GM18858 (cell line): ENCODE measurements at regions not wholly inside any gene's neighbourhood (a gene's known extent, or its start where the extent isn't known, plus 50 kb on each side); places are given as distances from the start of the nearest gene placed in this dataset.
A peak's percentile ranks its signal among the peaks of the same experiment; 100 is the strongest.
"Not testable (repeated sequence)": the region's sequence is repeated elsewhere in the genome, so short reads cannot be mapped to it uniquely, and the experiment has no call there.

ENCODE experiments used
- ATAC-seq: cut with Tn5 transposase; IDR thresholded peaks from one replicate; pipeline ENCODE4 v1.9.1; 2021; ENCODE audit not compliant: unreplicated experiment

DNA sequence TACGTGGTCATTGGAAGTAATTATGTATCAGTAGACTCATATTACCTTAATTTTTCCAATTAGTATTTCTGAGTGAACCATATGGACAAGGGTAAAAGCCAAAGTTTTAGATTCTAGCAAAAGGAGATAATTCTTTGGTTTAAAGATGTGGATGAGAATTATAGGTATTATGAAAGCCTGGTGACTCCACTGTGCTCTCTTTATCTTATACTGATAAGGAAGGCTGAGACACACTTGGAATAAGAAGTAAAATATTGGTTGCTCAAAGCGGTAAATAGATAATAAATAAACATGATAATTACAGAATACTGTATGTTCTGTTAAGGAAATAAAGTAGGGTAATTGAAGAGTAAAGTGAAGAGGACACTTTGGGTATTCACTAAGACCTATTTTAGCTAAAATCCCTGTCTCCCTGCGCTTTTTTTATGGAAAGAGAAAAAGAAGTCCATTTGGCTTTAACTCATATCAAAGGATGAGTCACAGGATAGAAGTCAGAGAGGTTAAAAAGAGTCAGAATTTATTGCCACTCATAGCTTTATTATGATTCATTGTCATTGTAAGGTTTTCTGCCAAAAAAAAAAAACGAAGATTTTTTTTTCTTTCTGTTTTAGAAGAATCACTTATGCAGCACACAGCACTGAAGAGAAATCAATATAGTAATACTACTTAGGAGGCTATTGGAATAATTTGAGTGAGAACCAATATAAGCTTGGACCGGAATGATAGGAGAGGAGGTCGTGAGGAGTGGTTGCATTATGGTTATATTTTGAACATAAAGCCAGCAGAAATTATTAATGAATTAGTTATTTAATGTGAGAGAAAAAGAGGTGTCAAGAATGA, 2463.1 kb downstream of the ARAP2 start:
- ATAC-seq: no peak

DNA sequence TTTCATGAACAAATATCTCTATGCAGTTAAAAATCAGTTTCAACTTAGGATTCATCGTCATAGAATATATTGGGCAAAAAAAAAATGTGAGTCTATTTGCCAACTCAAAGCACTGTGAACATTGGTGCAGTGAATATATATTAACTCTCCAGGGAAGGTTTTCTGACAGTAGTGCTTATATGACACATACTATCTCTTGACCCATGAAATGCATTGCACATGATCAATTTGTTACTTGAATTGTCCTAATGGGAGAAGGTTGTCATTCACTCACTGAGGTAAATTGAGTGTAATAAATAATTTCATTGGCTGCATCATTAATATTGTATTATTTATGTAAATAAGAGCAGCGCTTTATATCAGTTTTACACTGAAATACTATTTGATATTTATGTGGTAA, 2458.5 kb downstream of the ARAP2 start:
- ATAC-seq: no peak

DNA sequence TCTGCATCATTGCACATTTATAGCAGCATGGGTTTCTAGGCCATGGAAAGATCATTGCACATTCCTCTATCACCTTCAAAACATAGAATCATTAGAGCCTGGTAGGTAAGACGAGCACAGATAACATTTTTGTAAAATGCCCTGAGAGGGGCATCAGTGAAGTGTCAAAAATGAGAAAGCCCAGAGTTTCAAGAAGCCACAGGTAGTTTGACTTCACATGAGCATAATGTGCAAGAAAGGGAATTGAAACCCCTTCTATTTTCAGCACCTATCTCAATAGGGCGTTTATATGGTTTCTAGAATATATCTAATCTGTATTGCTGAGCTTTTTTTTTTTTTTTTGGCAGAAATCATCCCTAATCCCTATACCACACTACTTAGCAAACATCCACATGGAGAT, 2441.7 kb downstream of the ARAP2 start:
- peak; percentile 71 for ATAC-seq

DNA sequence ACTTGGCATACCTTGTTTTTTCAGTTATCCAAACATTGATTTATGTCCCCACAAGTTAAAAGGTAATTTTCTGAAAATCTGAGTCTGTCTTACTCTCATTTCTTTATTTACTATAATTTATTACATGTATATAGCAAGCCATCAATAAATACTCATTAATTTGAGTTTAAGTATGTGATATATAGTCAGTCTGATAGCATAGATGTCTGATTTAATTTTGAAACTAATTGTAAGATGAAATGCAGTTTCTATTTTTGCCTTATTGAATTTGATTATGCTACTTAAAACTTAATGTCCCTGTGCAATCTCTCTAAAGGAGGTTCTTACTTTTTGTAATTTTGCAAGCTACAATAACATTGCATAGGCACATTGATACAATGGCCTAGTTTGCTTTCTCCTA, 2418.6 kb downstream of the ARAP2 start:
- ATAC-seq: no peak

DNA sequence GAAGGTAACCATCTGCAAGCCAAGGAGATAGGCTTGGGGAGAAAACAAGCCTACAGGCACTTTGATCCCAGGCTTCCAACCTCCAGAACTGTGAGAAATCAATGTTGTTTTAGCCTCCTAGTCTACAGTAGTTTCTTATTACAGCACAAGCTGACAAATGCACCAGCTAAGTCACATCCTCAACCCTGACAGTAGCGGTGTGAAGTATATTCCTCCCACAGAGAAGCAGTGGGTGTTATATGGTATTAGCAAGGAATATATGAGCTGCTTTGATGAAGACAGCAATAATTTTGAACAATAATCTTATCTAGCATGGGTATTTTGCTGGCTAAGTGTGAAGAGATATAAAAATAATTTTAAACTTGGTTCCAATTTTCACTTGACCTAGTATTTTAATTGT, 2415.0 kb downstream of the ARAP2 start:
- ATAC-seq: not testable (repeated sequence)

DNA sequence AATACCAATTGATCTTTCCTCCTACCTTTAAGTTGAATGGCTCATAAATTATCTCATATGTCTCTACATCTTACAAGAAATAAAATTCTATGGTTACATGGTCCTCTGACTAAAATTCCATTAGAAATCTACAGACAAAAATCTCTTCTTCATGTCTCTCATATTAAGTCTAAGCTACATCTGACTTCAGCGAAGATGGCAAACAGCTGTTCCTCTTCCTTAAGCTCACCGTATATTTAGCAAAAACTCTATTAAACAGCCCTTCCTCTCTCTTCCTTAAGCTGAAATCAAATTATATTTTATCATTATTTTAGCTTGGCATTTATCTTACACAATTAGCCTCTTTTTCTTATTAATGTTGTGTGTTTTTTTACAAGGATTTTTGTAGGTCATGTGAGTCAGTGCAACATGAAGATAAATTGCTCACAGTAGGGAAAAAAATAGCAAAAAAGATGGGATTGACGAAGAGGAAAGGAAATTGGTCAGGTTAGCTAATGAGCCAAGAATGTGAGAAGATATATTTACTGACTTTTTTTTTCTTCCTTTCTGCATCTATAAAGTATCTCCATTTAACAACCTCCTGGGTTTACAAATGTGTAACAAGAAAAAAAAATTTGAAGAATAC, 2412.8 kb downstream of the ARAP2 start:
- no peak for ATAC-seq

DNA sequence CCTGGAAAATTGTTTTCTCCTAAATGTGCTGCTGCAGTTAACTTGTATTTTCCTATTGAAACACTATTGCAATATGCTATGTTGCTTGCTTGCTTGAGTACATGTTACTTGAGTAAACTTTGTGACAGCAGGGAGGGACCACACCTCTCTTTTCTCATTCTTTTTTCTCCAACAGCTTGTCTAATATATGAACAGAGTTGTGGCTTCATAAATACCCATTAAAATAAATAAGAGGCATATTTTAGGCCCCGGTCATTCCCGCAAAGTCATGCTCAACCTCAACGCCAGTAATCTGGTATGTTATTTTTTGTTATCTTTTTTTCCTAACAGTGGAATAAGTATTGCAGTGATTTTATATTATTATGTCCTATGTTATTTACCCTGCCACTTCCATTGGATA, 2408.6 kb downstream of the ARAP2 start:
- not testable (repeated sequence) for ATAC-seq

DNA sequence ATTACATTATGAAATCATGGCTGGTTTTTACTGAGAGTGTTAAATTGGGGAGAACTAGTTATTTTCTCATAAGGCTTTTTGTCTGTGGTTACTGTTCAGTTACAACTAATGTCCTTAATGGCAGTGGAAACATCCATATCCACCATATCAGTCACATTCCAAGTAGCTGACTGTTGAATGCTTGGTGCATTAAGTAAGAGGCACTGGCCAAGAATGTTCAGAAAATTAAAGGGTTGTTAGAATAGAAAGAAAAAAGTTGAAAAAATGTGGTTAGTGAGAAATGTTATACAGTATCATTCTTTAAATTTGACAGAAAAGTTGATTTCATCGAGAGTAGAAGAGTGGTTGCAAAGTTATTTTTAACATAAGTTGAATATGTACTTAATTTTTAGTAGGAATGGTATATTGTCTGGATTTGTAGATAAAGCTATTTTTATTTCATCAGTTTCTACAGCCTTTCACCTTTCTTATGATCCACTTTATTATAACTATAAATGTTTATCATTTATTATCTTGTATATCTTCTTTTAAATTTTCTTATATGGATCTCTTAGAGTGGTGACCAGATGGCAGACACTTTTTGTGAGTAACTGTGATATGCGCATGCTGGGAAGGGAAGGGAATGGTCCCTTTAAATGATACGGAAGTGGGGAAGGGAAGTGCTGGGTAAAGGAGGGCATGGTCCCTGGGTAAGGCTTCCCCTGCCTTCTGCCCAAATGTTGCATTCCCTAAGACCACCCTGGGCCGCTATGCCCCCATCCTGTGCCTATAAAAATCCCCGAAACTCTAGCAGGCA, 2407.1 kb downstream of the ARAP2 start:
- no peak for ATAC-seq

DNA sequence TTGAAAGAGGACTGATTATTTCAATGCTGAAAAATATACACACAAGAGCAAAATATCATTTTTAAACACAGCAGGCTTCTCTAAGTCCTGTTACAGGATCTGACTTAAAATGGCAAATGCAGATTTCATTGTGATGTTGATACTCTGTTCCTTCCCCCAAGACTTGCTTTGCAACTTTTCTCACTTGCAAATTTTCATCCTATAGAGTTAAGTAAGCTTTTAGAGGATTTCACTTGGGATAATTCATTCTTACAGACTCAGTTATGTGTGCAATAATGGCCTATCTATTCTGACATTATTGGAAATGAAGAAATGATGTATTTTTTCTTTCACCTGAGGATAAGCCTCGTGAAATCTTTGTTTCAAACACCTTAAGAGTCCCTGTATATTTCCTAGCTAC, 2403.2 kb downstream of the ARAP2 start:
- ATAC-seq: no peak

DNA sequence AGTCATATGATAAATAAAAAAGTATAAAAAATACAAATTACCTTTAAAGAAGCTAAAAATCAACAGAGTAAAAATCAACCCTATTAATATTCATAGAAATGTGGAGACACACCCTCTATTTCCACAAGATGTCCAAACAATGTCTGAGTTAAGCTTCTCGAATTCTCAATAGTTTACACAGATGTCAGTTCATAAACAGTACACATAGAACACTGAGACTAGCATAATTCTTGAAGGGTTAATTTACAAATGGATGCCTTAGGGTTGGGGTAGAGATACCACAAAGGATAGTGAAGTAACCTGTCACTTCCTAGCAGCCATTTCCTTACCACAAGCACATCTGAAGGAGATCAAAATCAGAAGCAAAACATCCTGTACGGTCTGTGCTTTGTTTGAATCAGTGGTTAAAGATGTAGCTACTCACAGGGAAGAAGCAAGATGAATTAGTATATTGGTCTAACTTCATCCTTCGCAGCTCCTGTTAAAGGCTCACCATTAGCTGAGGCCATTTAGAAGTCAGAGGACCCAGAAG, 2393.9 kb downstream of the ARAP2 start:
- no peak for ATAC-seq

DNA sequence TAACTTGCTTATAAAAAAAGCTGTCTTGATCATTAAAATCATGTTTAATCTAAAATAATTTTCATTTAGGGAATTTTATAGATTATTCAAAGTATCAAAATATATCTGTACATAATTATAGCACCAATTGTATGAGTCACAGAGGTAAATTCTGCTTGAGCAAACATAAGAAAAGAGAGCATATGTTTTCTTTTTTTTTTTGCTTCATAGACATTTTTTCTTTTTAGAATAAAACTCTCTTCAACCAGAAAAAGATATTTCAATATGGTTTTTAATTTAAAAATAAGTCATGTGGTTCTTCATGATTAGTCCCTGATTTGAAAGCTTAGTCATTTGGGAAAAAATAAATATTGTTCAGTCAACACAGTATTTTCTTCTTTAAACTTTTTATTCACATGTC, 2390.6 kb downstream of the ARAP2 start:
- not testable (repeated sequence) for ATAC-seq

DNA sequence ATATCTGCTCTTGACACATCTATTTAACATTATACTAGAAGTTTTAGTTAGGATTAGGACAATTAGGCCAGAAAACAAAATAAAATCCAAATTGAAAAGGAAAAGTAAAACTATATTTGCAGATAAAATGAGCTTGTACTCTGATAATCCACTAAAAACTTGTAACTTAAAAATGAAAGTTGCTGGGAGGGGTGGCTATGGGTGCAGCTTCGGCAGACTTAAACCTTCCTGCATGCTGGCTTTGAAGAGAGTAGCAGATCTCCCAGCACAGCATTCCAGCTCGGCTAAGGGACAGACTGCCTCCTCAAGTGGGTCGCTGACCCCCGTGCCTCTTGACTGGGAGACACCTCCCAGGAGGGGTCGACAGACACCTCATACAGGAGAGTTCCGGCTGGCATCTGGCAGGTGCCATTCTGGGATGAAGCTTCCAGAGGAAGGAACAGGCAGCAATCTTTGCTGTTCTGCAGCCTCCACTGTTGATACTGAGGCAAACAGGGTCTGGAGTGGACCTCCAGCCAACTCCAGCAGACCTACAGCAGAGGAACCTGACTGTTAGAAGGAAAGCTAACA, 2379.9 kb downstream of the ARAP2 start:
- ATAC-seq: no peak

DNA sequence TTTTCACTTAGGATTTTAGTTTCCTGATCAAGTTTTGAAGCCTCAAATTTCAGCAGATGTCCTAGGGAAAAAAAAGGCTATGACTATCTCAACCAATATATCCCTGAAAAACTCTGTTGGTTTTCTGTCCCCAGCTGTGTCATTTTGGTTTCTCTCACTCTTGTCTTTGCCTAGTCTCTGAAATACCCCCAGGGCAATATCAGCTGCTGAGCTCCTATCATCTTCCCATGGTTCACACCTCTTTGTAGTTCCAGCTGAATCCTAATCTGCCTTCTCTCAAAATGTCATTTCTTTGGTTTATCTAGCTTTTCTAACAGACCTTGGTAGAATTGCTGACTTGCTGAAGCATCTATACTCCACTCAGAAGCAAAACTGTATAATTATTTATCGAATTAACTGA, 2370.5 kb downstream of the ARAP2 start:
- ATAC-seq: no peak

DNA sequence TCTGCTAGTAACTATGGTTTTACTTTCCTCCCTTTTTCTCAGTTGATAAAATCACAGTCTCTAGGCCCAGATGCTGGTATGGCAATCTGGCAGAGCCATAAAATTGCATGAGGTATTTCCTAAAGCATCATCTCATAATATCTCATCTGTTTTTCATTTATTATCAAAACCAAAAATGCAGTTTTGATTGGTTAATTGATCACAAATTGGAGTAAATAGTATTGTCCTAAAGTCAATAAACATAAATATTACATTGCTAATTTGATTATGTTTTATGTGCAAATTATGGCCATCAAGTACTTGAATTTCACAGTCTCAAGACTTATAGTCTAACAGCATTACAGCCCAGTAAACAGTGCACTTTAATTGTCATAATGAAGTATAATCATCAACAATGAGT, 2365.6 kb downstream of the ARAP2 start:
- no peak for ATAC-seq

DNA sequence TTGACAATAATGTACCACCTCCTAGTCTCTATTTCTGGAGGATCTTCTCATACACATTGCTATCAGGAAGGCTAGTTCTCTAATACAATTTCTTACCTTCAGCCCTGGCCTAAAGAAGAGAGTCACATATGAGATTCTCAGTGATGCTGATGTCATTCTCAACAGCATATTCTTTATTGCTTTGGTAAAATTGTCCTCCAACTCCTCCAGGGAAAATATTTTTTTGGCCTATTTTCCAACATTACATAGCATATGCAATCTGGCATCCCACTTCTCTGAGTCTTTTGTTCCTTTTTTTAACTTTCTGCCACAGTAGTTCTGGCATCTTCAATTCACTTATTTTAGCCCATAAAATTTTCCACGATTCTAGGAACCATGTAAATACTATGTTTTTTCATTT, 2363.1 kb downstream of the ARAP2 start:
- no peak for ATAC-seq

DNA sequence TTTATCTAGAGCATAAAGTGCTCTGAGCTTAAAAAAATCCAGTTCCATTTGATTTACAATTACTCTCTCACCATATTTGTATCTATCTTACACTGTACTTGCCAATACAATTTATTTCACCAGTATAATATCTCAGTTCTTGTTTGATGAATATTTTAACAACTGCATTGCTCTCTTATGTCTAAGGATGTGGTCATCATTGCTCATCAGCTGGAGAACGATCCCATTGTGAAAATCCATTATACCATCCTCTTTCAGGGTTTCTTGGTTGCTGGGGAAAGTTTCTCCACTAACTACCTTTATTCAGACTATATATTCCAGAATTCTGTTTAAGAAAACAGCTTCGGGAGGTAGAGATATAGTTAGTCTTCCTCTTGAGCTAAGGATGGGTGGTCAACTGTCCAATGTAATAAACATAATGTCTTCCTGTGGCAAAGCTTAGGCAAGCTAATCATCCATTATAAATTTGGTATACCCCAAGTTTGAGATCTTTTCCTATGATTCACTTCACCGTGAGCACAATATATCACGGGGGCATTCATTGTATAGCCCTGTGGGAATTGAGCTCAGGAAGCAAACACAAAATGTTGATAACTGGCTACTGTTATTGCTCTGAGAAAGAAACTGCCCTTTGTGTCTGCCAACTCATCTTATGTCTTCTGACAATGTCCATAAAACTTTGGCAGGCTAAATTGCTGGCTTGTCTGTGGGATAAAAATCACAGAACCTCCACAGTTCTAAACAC, 2361.9 kb downstream of the ARAP2 start:
- ATAC-seq: no peak

DNA sequence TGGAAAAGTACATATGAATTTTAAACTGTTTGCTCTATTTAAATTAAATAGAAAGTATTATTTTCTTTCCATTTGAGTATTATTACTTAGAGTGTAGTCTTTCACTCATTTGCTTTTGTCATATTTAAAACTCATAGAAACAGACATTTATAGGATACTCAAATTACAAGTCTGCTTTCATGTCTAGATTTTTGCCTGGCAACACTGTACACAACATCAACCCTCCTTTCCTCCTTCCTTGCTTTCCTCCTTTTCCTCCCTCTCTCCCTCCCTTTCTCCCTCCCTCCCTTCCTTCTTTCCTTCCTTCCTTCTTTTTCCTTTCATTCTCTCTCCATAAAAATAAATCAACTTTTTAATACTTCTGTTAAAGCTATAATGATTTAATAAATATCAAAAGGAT, 2361.2 kb downstream of the ARAP2 start:
- ATAC-seq: no peak

DNA sequence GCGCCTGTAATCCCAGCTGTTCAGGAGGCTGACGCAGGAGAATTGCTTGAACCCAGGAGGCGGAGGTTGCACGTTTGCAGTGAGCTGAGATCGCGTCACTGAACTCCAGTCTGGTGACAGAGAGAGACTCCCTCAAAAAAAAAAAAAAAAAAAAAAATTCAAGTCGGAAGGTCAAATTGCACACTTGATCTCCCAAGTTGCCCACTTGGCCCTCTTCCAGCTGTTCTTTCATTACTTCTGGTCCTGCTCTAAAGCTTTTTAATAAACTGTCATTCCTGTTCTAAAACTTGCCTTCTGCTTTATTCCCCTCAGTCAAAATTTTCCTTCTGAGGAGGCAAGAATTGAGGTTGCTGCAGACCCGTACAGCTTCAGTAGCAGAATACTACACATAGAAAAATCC, 2358.0 kb downstream of the ARAP2 start:
- ATAC-seq: no peak

DNA sequence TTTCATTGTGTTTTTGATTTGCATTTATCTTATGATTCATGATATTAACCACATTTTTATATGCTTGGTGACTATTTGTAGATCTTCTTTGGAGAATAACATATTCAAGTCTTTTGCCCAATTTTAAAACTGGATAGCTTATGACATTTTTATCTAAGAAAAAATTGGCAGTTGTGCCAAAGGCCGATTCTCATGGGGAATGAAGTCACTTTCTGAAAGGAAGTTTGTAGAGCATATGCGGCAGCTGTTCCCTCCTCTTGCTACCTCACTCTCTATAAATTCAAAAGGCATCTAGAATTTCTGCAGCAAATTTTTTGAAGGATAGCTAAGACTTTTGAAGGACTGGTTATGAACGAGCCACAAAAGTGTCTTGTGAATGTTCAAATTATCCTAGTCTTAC, 2353.5 kb downstream of the ARAP2 start:
- ATAC-seq: no peak

DNA sequence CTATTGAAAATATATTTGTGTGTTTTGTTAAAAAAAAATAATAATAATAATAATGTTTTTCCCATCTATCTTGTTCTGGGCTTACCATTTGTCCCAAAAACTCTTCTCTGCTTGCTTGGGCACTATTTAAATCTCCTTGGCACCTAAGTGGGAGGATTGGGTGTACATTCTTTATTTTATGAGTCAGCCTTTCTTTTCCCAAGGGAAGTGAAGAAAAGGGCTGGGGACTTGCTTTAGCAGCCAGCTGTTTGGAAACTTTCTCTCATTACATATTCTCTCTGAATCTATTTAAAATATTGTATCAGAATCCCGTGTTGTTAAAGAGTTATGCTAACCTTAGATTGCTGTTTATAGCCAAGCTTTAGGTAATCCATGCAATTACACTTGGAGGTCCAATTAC, 2332.4 kb downstream of the ARAP2 start:
- ATAC-seq: no peak

DNA sequence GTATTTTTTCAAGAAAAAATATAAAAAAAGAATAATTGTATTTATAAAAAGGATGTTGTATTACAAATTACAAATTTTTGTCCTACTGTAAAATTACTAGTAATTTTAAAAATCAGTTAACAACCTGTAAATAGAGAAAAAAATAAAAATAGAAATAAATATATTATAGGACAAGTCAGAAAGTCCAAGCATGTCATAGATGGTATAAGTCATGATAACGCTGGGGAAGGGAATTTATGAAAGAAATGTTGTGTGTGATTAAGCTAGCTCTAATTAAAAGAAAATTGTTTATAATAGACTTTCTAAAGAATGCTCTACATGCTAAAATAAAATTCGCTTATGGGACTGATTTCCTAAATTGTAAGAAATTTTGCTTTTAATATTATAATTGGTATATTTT, 2329.9 kb downstream of the ARAP2 start:
- ATAC-seq: no peak
